ENCODE measurements at regions not wholly inside any gene's neighbourhood (a gene's known extent, or its start where the extent isn't known, plus 50 kb on each side); places are given as distances from the start of the nearest gene placed in this dataset.

DNA sequence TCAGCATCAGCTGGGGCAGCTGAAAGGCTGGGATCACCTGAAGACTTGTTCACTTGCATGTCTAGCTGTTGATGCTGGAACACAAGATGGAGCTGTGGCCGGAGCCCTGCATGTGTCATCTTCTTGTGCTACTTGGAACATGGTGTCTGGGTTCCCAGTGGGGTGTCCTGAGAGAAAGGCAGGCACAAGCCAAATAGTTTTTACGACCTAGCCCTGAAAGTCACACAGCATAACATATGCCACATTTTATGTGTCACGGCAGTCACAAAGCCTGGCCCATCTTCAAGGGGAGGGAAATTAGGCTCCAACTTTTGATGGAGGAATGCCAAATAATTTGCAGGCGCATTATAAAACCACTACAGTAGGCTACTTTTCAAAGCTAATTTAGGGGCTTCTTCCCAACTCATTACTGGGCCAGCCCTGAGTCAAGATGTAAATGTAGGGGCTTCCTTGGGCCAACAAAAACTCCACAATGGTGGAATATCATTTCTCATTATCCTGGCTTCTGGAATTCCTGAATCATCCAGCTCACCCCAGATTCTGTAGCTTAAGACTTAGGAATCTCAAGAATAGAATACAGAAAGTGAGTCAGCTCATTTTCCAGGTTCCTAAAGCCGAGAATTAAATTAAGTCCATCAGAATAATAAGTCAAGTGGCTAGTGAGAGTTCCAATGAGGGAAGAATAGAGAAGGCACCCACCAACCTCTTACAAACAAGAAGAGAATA, 543.0 kb downstream of the TNS1 start:
- no peak for TF ChIP-seq POLR2A (IDR thresholded peaks at IDR 0.05)
- TF ChIP-seq, protein P1, sequence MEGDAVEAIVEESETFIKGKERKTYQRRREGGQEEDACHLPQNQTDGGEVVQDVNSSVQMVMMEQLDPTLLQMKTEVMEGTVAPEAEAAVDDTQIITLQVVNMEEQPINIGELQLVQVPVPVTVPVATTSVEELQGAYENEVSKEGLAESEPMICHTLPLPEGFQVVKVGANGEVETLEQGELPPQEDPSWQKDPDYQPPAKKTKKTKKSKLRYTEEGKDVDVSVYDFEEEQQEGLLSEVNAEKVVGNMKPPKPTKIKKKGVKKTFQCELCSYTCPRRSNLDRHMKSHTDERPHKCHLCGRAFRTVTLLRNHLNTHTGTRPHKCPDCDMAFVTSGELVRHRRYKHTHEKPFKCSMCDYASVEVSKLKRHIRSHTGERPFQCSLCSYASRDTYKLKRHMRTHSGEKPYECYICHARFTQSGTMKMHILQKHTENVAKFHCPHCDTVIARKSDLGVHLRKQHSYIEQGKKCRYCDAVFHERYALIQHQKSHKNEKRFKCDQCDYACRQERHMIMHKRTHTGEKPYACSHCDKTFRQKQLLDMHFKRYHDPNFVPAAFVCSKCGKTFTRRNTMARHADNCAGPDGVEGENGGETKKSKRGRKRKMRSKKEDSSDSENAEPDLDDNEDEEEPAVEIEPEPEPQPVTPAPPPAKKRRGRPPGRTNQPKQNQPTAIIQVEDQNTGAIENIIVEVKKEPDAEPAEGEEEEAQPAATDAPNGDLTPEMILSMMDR (IDR thresholded peaks at IDR 0.05) = no peak
